ENCODE measurements at regions not wholly inside any gene's neighbourhood (a gene's known extent, or its start where the extent isn't known, plus 50 kb on each side); places are given as distances from the start of the nearest gene placed in this dataset.

- no peak for TF ChIP-seq ATF3 (IDR thresholded peaks at IDR 0.05)
- no peak for TF ChIP-seq ELF1 (IDR thresholded peaks at IDR 0.05; ENCODE audit: borderline replicate concordance, low read depth)
- no peak for TF ChIP-seq POLR2A (IDR thresholded peaks at IDR 0.05; ENCODE audit: borderline replicate concordance, extremely low read depth, insufficient read depth, insufficient read length)
- no peak for TF ChIP-seq JUND (IDR thresholded peaks at IDR 0.05)
- no peak for TF ChIP-seq MAX (IDR thresholded peaks at IDR 0.05)
Observed at GRCh38 chr1:243964915-243965314, 86.2 kb upstream of the ZBTB18 start (continued).

GRCh38 chr1:243963571-243963970 lies 87.5 kb upstream of the ZBTB18 start:
- Histone ChIP-seq H3K36me3 (ENCODE audit: control insufficient read depth in 1 of 2, insufficient read depth in 2 of 2, low read length in 2 of 2) (no peaks in the 10 kb centered on the region), H4K20me1 (ENCODE audit: insufficient read depth) (no peaks in the 10 kb centered on the region), H3K9ac (ENCODE audit: low read length) (no peak overlapping the region), H3K9me3 (ENCODE audit: control insufficient read depth in 1 of 2, insufficient read depth in 1 of 2, low read depth in 1 of 2, low read length in 2 of 2) (no peaks in the 10 kb centered on the region), H3K27ac (ENCODE audit: low read depth, low read length) (no peak overlapping the region), H3K4me1 (ENCODE audit: control insufficient read depth in 1 of 2, insufficient read depth in 2 of 2, low read length in 2 of 2) (no peaks in the 10 kb centered on the region), H2AFZ (ENCODE audit: low read depth, low read length, poor library complexity, severe bottlenecking) (no peak overlapping the region), H3K4me2 (ENCODE audit: low read length) (no peak overlapping the region), H3K27me3 (ENCODE audit: insufficient read depth, low read length) (peaks cover 77% of the 10 kb centered on the region), H3K4me3 (replicated peaks in 1 of 2; ENCODE audit: low read depth in 1 of 2, low read length in 2 of 2) (no peak overlapping the region), H3K79me2 (ENCODE audit: insufficient read depth, low read length) (no peaks in the 10 kb centered on the region), H3K9me2 (ENCODE audit: insufficient read depth) (no peaks in the 10 kb centered on the region)
- ATAC-seq (no peak), DNase-seq (ENCODE audit: low read depth, low spot score) (no peak)
- ChIA-PET CTCF (no interaction called here), POLR2A (no interaction called here), RAD21 (ENCODE audit: low non-redundant PET in 1 of 2, low total read pairs in 2 of 2, uncharacterized antibody in 2 of 2, unreplicated experiment in 2 of 2) (no interaction called here)
- BruUV-seq (replicated peaks): no TSS peak
- intact Hi-C loops (cut with micrococcal nuclease): no loop called here
- TF ChIP-seq YY1 (IDR thresholded peaks at IDR 0.05; ENCODE audit: extremely low read depth, insufficient replicate concordance, low read depth, low read length): no peak

GRCh38 chr1:243962541-243962940 lies 88.5 kb upstream of the ZBTB18 start:
- Histone ChIP-seq H3K9me3 (ENCODE audit: control insufficient read depth in 1 of 2, insufficient read depth in 1 of 2, low read depth in 1 of 2, low read length in 2 of 2) (no peaks in the 10 kb centered on the region), H3K4me3 (replicated peaks in 1 of 2; ENCODE audit: low read depth in 1 of 2, low read length in 2 of 2) (no peak overlapping the region), H3K36me3 (ENCODE audit: control insufficient read depth in 1 of 2, insufficient read depth in 2 of 2, low read length in 2 of 2) (no peaks in the 10 kb centered on the region), H4K20me1 (ENCODE audit: insufficient read depth) (no peaks in the 10 kb centered on the region), H3K4me1 (ENCODE audit: control insufficient read depth in 1 of 2, insufficient read depth in 2 of 2, low read length in 2 of 2) (no peaks in the 10 kb centered on the region), H2AFZ (ENCODE audit: low read depth, low read length, poor library complexity, severe bottlenecking) (no peak overlapping the region), H3K4me2 (ENCODE audit: low read length) (no peak overlapping the region), H3K27ac (ENCODE audit: low read depth, low read length) (no peak overlapping the region), H3K27me3 (ENCODE audit: insufficient read depth, low read length) (peaks cover 70% of the 10 kb centered on the region), H3K79me2 (ENCODE audit: insufficient read depth, low read length) (no peaks in the 10 kb centered on the region), H3K9me2 (ENCODE audit: insufficient read depth) (no peaks in the 10 kb centered on the region), H3K9ac (ENCODE audit: low read length) (no peak overlapping the region)
- ATAC-seq (no peak), DNase-seq (ENCODE audit: low read depth, low spot score) (no peak)
- intact Hi-C loops (cut with micrococcal nuclease): no loop called here
- BruUV-seq (replicated peaks): no TSS peak
- ChIA-PET CTCF (no interaction called here), RAD21 (ENCODE audit: low non-redundant PET in 1 of 2, low total read pairs in 2 of 2, uncharacterized antibody in 2 of 2, unreplicated experiment in 2 of 2) (no interaction called here), POLR2A (no interaction called here)
- TF ChIP-seq TCF7L2 (IDR thresholded peaks at IDR 0.05; ENCODE audit: borderline replicate concordance, extremely low read depth, insufficient read depth, insufficient read length) (no peak), CEBPB (IDR thresholded peaks at IDR 0.05; ENCODE audit: low read depth) (no peak), CTCF (IDR thresholded peaks at IDR 0.05 in 2 of 3, conservative IDR thresholded peaks at IDR 0.05 in 1 of 3; ENCODE audit: borderline replicate concordance in 1 of 3, insufficient read depth in 1 of 3, low read depth in 2 of 3, low read length in 2 of 3) (no peak), ATF3 (IDR thresholded peaks at IDR 0.05) (no peak), EGR1 (IDR thresholded peaks at IDR 0.05; ENCODE audit: low read depth) (no peak), FOSL1 (IDR thresholded peaks at IDR 0.05; ENCODE audit: low read depth) (no peak), MAX (IDR thresholded peaks at IDR 0.05) (no peak), SP1 (IDR thresholded peaks at IDR 0.05; ENCODE audit: low read depth) (no peak), POLR2A (IDR thresholded peaks at IDR 0.05; ENCODE audit: borderline replicate concordance, extremely low read depth, insufficient read depth, insufficient read length) (no peak), CBX3 (IDR thresholded peaks at IDR 0.05; ENCODE audit: low read depth) (no peak), ZNF274 (IDR thresholded peaks at IDR 0.05; ENCODE audit: low read depth, low read length) (no peak), SIN3A (IDR thresholded peaks at IDR 0.05; ENCODE audit: low read depth) (no peak), RAD21 (IDR thresholded peaks at IDR 0.05; ENCODE audit: low read depth) (no peak), EZH2 (IDR thresholded peaks at IDR 0.05) (no peak), SRF (IDR thresholded peaks at IDR 0.05; ENCODE audit: low read depth) (no peak)
